Loucy (cell line): ENCODE measurements at regions not wholly inside any gene's neighbourhood (a gene's known extent, or its start where the extent isn't known, plus 50 kb on each side); places are given as distances from the start of the nearest gene placed in this dataset.

ENCODE experiments used
- H2AFZ ChIP-seq: fragments of 200-600 bp; sonication (generic); 2 replicates; pipeline ENCODE4 v1.6.0; 2016; ENCODE audit warnings: antibody characterized with exemption, mild to moderate bottlenecking, low read length, moderate library complexity
- H3F3A ChIP-seq: fragments of 200-600 bp; 2 replicates; pipeline ENCODE4 v1.6.0; 2016; ENCODE audit warnings: antibody characterized with exemption, low read depth, mild to moderate bottlenecking
- H3K27me3 ChIP-seq: fragments of 200-600 bp; sonication (generic); 2 replicates; pipeline ENCODE4 v1.6.1; 2014; ENCODE audit warnings: low read length, mild to moderate bottlenecking; ENCODE audit not compliant: insufficient read depth, poor library complexity, severe bottlenecking
- H3K36me3 ChIP-seq: fragments of 200-600 bp; sonication (generic); 2 replicates; pipeline ENCODE4 v1.6.1; 2016; ENCODE audit warnings: low read length; ENCODE audit not compliant: insufficient read depth
- H3K4me1 ChIP-seq: fragments of 200-600 bp; sonication (generic); 2 replicates; pipeline ENCODE4 v1.5.1; 2014; ENCODE audit warnings: low read length, mild to moderate bottlenecking; ENCODE audit not compliant: insufficient read depth, poor library complexity, severe bottlenecking
- H3K4me2 ChIP-seq: fragments of 200-600 bp; sonication (generic); 2 replicates; pipeline ENCODE4 v1.6.0; 2014; ENCODE audit warnings: antibody characterized with exemption, low read length, low read depth, mild to moderate bottlenecking; ENCODE audit not compliant: poor library complexity, severe bottlenecking
- H3K4me3 ChIP-seq: fragments of 200-600 bp; sonication (generic); 2 replicates; pipeline ENCODE4 v1.5.1; 2014; ENCODE audit warnings: low read length, mild to moderate bottlenecking, mixed read lengths; ENCODE audit not compliant: poor library complexity, severe bottlenecking
- H3K79me2 ChIP-seq: fragments of 200-600 bp; sonication (generic); 2 replicates; pipeline ENCODE4 v1.6.1; 2014; ENCODE audit warnings: low read length; ENCODE audit not compliant: insufficient read depth
- H3K9ac ChIP-seq: fragments of 200-600 bp; sonication (generic); 2 replicates; pipeline ENCODE4 v1.6.0; 2014; ENCODE audit warnings: mild to moderate bottlenecking, low read depth, low read length, moderate library complexity; ENCODE audit not compliant: poor library complexity, severe bottlenecking
- H3K9me2 ChIP-seq: fragments of 200-600 bp; sonication (generic); replicated peaks from 2 replicates; pipeline ENCODE4 v1.6.1; 2016; ENCODE audit warnings: low read depth, low read length, mixed read lengths
- H3K9me3 ChIP-seq: fragments of 200-600 bp; sonication (generic); 2 replicates; pipeline ENCODE4 v1.6.1; 2014; ENCODE audit warnings: mild to moderate bottlenecking, antibody characterized with exemption, low read length, low read depth; ENCODE audit not compliant: insufficient read depth
- H4K20me1 ChIP-seq: fragments of 200-600 bp; sonication (generic); 2 replicates; pipeline ENCODE4 v1.6.0; 2014; ENCODE audit warnings: antibody characterized with exemption, low read length, mild to moderate bottlenecking; ENCODE audit not compliant: insufficient read depth, poor library complexity, severe bottlenecking
- CTCF ChIP-seq: fragments of 200-600 bp; sonication (generic); conservative IDR thresholded peaks from 2 replicates; pipeline ENCODE4 v1.5.1; 2014; ENCODE audit warnings: mild to moderate bottlenecking, antibody characterized with exemption, low read length
- EZH2phosphoT487 ChIP-seq: fragments of 200-600 bp; IDR thresholded peaks from 2 replicates; pipeline ENCODE4 v1.6.1; 2018; ENCODE audit warnings: antibody characterized with exemption, mild to moderate bottlenecking, moderate library complexity, borderline replicate concordance

DNA sequence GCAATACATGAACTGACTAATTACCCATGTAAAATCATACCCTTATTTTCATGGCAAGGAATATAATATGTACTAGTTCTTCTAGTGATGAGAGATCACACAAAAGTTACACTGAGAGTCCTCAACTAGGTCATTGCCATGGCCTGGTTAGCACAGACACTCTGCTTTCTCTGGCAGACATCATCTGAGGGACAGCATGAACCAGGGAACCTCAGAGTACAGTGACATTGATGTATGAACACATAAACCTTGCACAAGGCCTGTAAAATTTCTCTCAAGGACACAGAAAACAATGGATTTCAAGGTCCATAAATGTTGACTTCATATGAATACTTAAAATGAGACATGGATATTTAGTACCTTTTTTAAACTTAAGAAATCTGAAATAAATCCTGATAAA lies 108.8 kb upstream of the MAGI3 start:
- H3K9me2 ChIP-seq: no peaks in the 10 kb centered on the region
- H3K9ac ChIP-seq: no peak overlapping the region
- no peaks in the 10 kb centered on the region for H3K9me3 ChIP-seq
- no peak for TF ChIP-seq CTCF
- TF ChIP-seq EZH2phosphoT487: no peak
- H3K4me3 ChIP-seq: no peak overlapping the region
- no peaks in the 10 kb centered on the region for H3K4me1 ChIP-seq
- H3K4me2 ChIP-seq: no peak overlapping the region
- H2AFZ ChIP-seq: no peak overlapping the region
- no peaks in the 10 kb centered on the region for H3K27me3 ChIP-seq
- no peaks in the 10 kb centered on the region for H3K79me2 ChIP-seq
- no peaks in the 10 kb centered on the region for H3F3A ChIP-seq
- H3K36me3 ChIP-seq: no peaks in the 10 kb centered on the region
- no peaks in the 10 kb centered on the region for H4K20me1 ChIP-seq

DNA sequence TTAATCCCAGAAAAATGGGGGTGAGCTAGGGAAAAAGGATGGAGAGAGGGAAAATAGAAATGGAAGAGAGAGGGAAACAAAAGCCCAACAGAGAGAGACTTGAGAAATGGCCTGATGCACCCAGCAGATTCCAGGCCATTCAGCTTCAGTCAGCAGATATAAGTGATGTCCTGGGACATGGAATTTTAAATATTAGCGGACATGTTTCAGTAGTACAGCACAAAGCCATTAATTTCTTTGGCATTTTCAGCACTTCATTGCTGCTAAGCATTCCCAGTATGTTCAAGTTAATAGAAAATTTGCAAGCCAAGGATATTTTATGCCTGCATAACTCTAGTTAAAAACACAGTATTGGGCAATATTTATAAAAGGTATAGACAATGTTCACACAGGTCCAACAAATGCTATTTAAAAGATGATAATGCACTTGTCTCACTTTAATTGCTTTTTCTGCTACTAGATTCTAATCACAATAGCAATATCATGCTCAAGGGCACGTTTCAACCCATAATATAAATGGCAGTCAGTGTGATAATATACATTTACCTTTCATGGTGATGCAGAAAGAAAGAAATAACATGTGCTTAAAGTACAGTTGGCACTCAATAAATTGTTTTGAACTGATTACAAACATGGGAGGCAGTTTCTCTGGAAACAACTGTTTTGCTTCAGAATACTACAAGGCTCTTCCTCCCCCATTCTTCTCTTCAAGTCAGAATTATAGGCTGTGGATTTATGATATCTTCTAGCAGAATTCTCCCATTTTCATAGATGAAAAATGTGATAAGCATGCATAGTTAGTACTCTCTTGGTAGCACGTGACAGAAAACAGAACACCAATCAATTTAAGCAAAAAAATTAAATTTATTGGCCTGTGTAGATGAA lies 108.1 kb upstream of the MAGI3 start:
- Histone ChIP-seq H4K20me1 (no peaks in the 10 kb centered on the region), H3K4me1 (no peaks in the 10 kb centered on the region), H3K9me3 (no peaks in the 10 kb centered on the region), H3K27me3 (no peaks in the 10 kb centered on the region), H3K4me2 (no peak overlapping the region), H2AFZ (no peak overlapping the region), H3K4me3 (no peak overlapping the region), H3K36me3 (no peaks in the 10 kb centered on the region), H3K9me2 (no peaks in the 10 kb centered on the region), H3K9ac (no peak overlapping the region), H3K79me2 (no peaks in the 10 kb centered on the region), H3F3A (no peaks in the 10 kb centered on the region)
- no peak for TF ChIP-seq CTCF
- TF ChIP-seq EZH2phosphoT487: no peak

DNA sequence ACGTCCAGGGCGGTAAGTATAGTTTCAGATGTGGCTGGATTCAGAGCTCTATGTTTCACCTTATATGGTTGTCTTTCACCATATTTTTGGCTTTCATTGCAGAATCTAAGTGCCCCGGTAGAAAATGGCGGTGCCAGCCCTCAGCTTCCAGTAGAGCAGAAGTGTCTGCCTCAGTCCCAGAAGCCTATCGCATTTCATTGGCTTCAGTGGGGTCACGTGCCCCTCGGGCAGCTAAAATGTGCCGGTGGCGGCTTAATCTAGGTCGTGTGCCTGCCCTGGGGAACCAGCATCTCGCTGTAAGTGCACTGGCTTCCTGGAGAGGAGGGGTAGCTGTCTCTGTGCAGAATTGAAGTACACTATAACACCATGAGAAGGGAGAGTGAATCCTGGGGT lies 107.4 kb upstream of the MAGI3 start:
- Histone ChIP-seq H3K4me2 (no peak overlapping the region), H4K20me1 (no peaks in the 10 kb centered on the region), H3K9ac (no peak overlapping the region), H3K9me2 (no peaks in the 10 kb centered on the region), H3K27me3 (no peaks in the 10 kb centered on the region), H2AFZ (no peak overlapping the region), H3K79me2 (no peaks in the 10 kb centered on the region), H3K36me3 (no peaks in the 10 kb centered on the region), H3F3A (no peaks in the 10 kb centered on the region), H3K4me1 (no peaks in the 10 kb centered on the region), H3K4me3 (no peak overlapping the region), H3K9me3 (no peaks in the 10 kb centered on the region)
- TF ChIP-seq CTCF (no peak), EZH2phosphoT487 (no peak)
